ENCODE measurements at regions not wholly inside any gene's neighbourhood (a gene's known extent, or its start where the extent isn't known, plus 50 kb on each side); places are given as distances from the start of the nearest gene placed in this dataset.

GRCh38 chr2:34738691-34739090 lies 1139.6 kb upstream of the FAM98A start:
- ChIA-PET CTCF (no interaction called here), POLR2A (no interaction called here)
- TF ChIP-seq CTCF (IDR thresholded peaks at IDR 0.05), result no peak
- H3K4me3 Mint-ChIP-seq, result no peak overlapping the region
- no peaks in the 10 kb centered on the region for H3K27me3 Mint-ChIP-seq
- H3K36me3 Mint-ChIP-seq (ENCODE audit: low read depth), result no peaks in the 10 kb centered on the region
- ATAC-seq (ENCODE audit: low read depth), result no peak
- H3K27ac Mint-ChIP-seq, result no peak overlapping the region
- no peak for DNase-seq
- intact Hi-C loops (cut with micrococcal nuclease), result no loop called here
- H3K9me3 Mint-ChIP-seq, result no peaks in the 10 kb centered on the region
- H3K4me1 Mint-ChIP-seq, result no peaks in the 10 kb centered on the region

DNA sequence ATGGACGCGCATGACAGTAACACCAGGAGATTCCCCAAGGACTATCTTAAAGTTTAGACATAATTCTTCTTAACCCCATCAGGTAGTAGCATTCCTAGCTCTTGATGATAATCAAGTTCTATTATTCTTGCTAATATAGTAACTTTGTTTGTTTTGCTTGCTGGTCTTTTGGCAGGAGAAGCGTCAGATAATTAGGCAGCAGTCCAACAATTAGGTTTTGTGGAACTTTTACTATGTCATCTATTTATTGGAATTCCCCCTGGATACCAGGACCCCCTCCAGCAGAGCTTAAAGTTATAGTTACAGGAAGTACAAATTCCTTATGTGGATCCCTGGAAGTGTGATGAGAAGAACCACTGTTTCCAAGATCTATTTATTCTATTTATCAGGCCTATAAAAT lies 1138.0 kb upstream of the FAM98A start:
- POLR2A ChIA-PET, result no interaction called here
- no peak for TF ChIP-seq CTCF (IDR thresholded peaks at IDR 0.05)
- H3K27ac Mint-ChIP-seq, result no peak overlapping the region
- H3K4me3 Mint-ChIP-seq, result no peak overlapping the region
- ATAC-seq (ENCODE audit: low read depth) (no peak), DNase-seq (no peak)
- no peaks in the 10 kb centered on the region for H3K27me3 Mint-ChIP-seq
- no peaks in the 10 kb centered on the region for H3K36me3 Mint-ChIP-seq (ENCODE audit: low read depth)
- CTCF ChIA-PET, result no interaction called here
- intact Hi-C loops (cut with micrococcal nuclease), result no loop called here
- H3K9me3 Mint-ChIP-seq, result peaks cover 4% of the 10 kb centered on the region
- H3K4me1 Mint-ChIP-seq, result no peaks in the 10 kb centered on the region

DNA sequence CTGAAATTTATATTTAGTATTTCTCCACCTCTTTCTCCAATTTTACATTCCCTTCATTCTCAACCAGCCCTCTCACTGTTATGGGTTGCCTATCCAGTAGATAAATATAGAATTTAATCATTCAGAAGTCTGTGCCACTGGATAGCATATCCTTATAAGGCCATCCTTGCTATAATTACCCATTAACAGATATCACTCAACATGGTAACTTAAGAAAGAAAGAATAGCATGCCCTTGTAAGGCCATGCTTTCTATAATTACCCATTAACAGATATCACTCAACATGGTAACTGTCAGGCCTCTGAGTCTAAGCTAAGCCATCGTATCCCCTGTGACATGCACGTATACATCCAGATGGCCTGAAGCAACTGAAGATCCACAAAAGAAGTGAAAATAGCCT lies 1137.4 kb upstream of the FAM98A start:
- ChIA-PET CTCF (no interaction called here), POLR2A (no interaction called here)
- DNase-seq (no peak), ATAC-seq (ENCODE audit: low read depth) (no peak)
- Mint-ChIP-seq H3K4me3 (no peak overlapping the region), H3K9me3 (peaks cover 4% of the 10 kb centered on the region), H3K27me3 (no peaks in the 10 kb centered on the region), H3K36me3 (ENCODE audit: low read depth) (no peaks in the 10 kb centered on the region), H3K4me1 (no peaks in the 10 kb centered on the region), H3K27ac (no peak overlapping the region)
- no peak for TF ChIP-seq CTCF (IDR thresholded peaks at IDR 0.05)
- intact Hi-C loops (cut with micrococcal nuclease), result no loop called here

DNA sequence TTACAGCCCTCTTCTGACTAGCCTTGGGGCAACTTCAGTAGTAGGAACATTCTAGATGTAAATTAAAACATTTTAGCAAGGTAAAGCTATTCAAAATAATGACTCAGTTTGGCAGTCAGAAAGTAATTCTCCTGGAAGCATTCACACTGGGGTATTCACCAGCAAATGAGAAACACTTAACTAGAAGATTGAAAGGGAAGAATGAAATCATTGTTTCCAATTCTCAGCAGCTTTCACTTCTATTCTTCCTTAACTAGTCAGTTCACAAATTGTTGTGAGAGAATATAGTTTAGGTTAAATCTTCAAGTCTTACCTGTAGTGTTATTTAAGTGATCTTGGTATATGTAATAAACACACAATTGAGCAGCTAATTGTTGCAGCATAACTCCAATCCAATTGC lies 1135.6 kb upstream of the FAM98A start:
- no peaks in the 10 kb centered on the region for H3K36me3 Mint-ChIP-seq (ENCODE audit: low read depth)
- intact Hi-C loops (cut with micrococcal nuclease), result no loop called here
- DNase-seq (no peak), ATAC-seq (ENCODE audit: low read depth) (no peak)
- TF ChIP-seq CTCF (IDR thresholded peaks at IDR 0.05), result no peak
- no peaks in the 10 kb centered on the region for H3K27me3 Mint-ChIP-seq
- H3K27ac Mint-ChIP-seq, result no peak overlapping the region
- H3K4me1 Mint-ChIP-seq, result no peaks in the 10 kb centered on the region
- H3K4me3 Mint-ChIP-seq, result no peak overlapping the region
- ChIA-PET POLR2A (no interaction called here), CTCF (no interaction called here)
- peaks cover 4% of the 10 kb centered on the region for H3K9me3 Mint-ChIP-seq

DNA sequence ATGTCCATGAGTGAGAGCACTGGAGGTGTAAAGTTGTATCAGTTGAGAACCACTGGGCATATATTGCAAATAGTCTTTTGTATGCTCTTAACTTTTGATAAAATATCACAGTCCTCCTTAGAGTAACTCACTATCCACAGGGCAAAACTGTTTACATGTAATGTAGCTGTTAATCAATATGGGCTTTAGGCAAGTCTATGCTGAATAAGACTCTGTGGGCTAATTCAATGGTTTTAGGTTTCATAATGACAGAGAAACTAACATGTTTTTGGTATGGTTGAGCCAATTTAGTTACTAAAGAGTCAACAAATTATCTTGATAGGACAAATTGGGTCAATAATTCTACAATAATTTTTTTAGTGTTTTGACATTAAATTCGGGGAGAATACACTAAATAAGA lies 1134.9 kb upstream of the FAM98A start:
- no peaks in the 10 kb centered on the region for H3K27me3 Mint-ChIP-seq
- no peak overlapping the region for H3K4me3 Mint-ChIP-seq
- H3K36me3 Mint-ChIP-seq (ENCODE audit: low read depth), result no peaks in the 10 kb centered on the region
- peaks cover 4% of the 10 kb centered on the region for H3K9me3 Mint-ChIP-seq
- ATAC-seq (ENCODE audit: low read depth), result no peak
- TF ChIP-seq CTCF (IDR thresholded peaks at IDR 0.05), result no peak
- POLR2A ChIA-PET, result no interaction called here
- intact Hi-C loops (cut with micrococcal nuclease), result no loop called here
- CTCF ChIA-PET, result no interaction called here
- no peak for DNase-seq
- no peaks in the 10 kb centered on the region for H3K4me1 Mint-ChIP-seq
- H3K27ac Mint-ChIP-seq, result no peak overlapping the region

Measured in activated B cell treated with CpG ODN at 0.5 μM for 24 hours (primary cell).